ENCODE measurements at regions not wholly inside any gene's neighbourhood (a gene's known extent, or its start where the extent isn't known, plus 50 kb on each side); places are given as distances from the start of the nearest gene placed in this dataset.

DNA sequence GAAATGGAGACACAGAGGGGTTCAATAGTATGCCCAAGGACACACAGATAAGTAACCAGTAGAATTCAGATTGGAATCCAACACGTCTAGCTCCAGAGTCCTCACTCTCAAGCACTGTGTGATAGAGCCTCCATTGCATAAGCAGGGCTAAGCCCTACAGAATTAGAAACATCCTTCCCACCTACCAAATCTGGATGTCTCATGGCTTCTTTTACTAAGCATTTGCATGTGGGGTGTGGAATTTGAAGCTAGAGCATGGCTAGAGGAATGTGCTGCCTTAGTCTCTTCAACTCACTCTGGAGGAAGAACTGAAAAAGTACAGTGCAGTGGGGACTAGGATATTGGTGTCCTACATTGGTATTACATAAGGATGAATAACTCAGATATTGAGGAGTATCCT is 119.4 kb downstream of the MFAP3L start:
- Mint-ChIP-seq H3K27me3 (ENCODE audit: insufficient read depth, unreplicated experiment) (peaks cover 11% of the 10 kb centered on the region), H3K4me3 (ENCODE audit: unreplicated experiment) (no peak overlapping the region), H3K36me3 (ENCODE audit: insufficient read depth, unreplicated experiment) (no peaks in the 10 kb centered on the region), H3K4me1 (ENCODE audit: low read depth, unreplicated experiment) (no peaks in the 10 kb centered on the region), H3K9me3 (ENCODE audit: unreplicated experiment) (no peaks in the 10 kb centered on the region), H3K27ac (ENCODE audit: unreplicated experiment) (no peak overlapping the region)
- ChIA-PET POLR2A (no interaction called here), CTCF (no interaction called here)
- no peaks in the 10 kb centered on the region for H3K36me3 ChIP-seq (ENCODE audit: control insufficient read depth, insufficient read depth, low read length)
- no peak for DNase-seq
- no peak overlapping the region for H3K4me3 ChIP-seq (ENCODE audit: low read depth, low read length)
- H3K9me3 ChIP-seq: no peaks in the 10 kb centered on the region
- H3K27me3 ChIP-seq (replicated peaks; ENCODE audit: control insufficient read depth, insufficient read depth, low read length): no peaks in the 10 kb centered on the region
- no TSS peak for BruUV-seq (replicated peaks)
- intact Hi-C loops (cut with micrococcal nuclease; ENCODE audit: unreplicated experiment): loop anchor here (5.0 kb wide), 1 partner anchor 60 kb away; no protein-coding TSS in a partner anchor
- TF ChIP-seq, protein P1, sequence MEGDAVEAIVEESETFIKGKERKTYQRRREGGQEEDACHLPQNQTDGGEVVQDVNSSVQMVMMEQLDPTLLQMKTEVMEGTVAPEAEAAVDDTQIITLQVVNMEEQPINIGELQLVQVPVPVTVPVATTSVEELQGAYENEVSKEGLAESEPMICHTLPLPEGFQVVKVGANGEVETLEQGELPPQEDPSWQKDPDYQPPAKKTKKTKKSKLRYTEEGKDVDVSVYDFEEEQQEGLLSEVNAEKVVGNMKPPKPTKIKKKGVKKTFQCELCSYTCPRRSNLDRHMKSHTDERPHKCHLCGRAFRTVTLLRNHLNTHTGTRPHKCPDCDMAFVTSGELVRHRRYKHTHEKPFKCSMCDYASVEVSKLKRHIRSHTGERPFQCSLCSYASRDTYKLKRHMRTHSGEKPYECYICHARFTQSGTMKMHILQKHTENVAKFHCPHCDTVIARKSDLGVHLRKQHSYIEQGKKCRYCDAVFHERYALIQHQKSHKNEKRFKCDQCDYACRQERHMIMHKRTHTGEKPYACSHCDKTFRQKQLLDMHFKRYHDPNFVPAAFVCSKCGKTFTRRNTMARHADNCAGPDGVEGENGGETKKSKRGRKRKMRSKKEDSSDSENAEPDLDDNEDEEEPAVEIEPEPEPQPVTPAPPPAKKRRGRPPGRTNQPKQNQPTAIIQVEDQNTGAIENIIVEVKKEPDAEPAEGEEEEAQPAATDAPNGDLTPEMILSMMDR (IDR thresholded peaks at IDR 0.05; ENCODE audit: insufficient read depth in 1 of 2, low read depth in 1 of 2, low read length in 1 of 2, severe bottlenecking in 1 of 2, unreplicated experiment in 1 of 2): no peak
- no peaks in the 10 kb centered on the region for H3K4me1 ChIP-seq

DNA sequence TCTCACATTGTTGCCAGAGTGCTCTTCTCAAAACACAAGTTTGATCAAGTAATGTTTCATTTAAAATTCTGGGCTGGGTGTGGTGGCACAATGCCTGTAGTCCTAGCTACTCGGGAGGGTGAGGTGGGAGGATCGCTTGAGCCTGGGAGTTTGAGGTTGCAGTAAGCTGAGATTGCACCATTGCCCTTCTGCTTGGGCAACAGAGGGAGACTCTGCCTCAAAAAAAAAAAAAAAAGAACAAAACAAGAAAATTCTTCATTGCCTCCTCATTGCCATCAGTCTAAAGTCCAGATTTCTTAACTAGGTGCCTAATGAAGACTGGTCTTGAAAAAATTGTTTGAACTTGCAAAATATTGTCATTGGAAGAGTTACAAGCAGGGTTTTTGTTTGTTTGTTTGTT is 120.1 kb downstream of the MFAP3L start:
- H3K36me3 Mint-ChIP-seq (ENCODE audit: insufficient read depth, unreplicated experiment): no peaks in the 10 kb centered on the region
- no TSS peak for BruUV-seq (replicated peaks)
- no peaks in the 10 kb centered on the region for H3K27me3 ChIP-seq (replicated peaks; ENCODE audit: control insufficient read depth, insufficient read depth, low read length)
- TF ChIP-seq, protein P1 (IDR thresholded peaks at IDR 0.05; ENCODE audit: insufficient read depth in 1 of 2, low read depth in 1 of 2, low read length in 1 of 2, severe bottlenecking in 1 of 2, unreplicated experiment in 1 of 2): no peak
- intact Hi-C loops (cut with micrococcal nuclease; ENCODE audit: unreplicated experiment): loop anchor here (5.0 kb wide), 1 partner anchor 61 kb away; no protein-coding TSS in a partner anchor
- no peaks in the 10 kb centered on the region for H3K4me1 Mint-ChIP-seq (ENCODE audit: low read depth, unreplicated experiment)
- no peaks in the 10 kb centered on the region for H3K9me3 Mint-ChIP-seq (ENCODE audit: unreplicated experiment)
- POLR2A ChIA-PET: no interaction called here
- no peaks in the 10 kb centered on the region for H3K4me1 ChIP-seq
- no peak overlapping the region for H3K27ac Mint-ChIP-seq (ENCODE audit: unreplicated experiment)
- CTCF ChIA-PET: interaction anchor here (0.7 kb wide), 1 partner anchor 116 kb away, joined by 3 read pairs; no protein-coding TSS in a partner anchor
- no peak overlapping the region for H3K4me3 ChIP-seq (ENCODE audit: low read depth, low read length)
- H3K27me3 Mint-ChIP-seq (ENCODE audit: insufficient read depth, unreplicated experiment): peaks cover 11% of the 10 kb centered on the region
- no peaks in the 10 kb centered on the region for H3K36me3 ChIP-seq (ENCODE audit: control insufficient read depth, insufficient read depth, low read length)
- H3K9me3 ChIP-seq: no peaks in the 10 kb centered on the region
- no peak overlapping the region for H3K4me3 Mint-ChIP-seq (ENCODE audit: unreplicated experiment)
- peak in 1 of 2 experiments; percentile 22 for DNase-seq

DNA sequence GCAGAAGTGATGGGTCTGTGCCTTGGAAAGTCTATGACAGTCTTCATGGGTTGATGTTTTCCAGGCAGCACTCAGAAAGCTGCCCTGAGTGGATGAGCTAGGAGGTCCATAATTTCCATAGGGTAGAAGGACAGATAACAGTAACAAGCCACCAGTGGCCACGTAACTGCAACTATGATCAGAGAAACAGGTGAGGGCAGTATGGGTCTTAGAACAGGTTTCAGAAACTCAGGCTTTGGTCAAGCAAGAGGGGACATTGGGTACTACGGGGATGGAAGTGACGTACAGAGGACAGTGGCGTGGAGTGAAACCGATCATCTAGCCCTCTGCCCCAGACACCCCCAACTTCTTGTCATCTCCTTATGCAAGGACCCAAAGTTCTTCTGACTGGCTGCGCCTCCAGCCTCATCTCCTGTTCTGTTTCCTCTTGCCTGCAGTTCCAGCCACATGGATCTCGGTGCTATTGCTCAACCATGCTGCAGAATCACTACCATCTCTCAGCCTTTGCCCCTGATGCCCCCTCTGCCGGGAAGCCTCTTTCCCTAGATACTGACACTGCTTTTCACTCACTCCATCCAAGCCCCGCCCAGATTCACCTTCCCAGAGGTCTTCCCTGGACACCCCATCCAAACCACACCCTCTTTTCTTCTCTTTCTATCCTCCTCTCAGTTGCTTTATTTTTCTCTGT is 123.4 kb downstream of the MFAP3L start:
- no peak overlapping the region for H3K4me3 Mint-ChIP-seq (ENCODE audit: unreplicated experiment)
- peaks cover 11% of the 10 kb centered on the region for H3K27me3 Mint-ChIP-seq (ENCODE audit: insufficient read depth, unreplicated experiment)
- Histone ChIP-seq H3K36me3 (ENCODE audit: control insufficient read depth, insufficient read depth, low read length) (no peaks in the 10 kb centered on the region), H3K27me3 (replicated peaks; ENCODE audit: control insufficient read depth, insufficient read depth, low read length) (no peaks in the 10 kb centered on the region), H3K4me1 (no peaks in the 10 kb centered on the region), H3K9me3 (no peaks in the 10 kb centered on the region), H3K4me3 (ENCODE audit: low read depth, low read length) (no peak overlapping the region)
- H3K36me3 Mint-ChIP-seq (ENCODE audit: insufficient read depth, unreplicated experiment): no peaks in the 10 kb centered on the region
- CTCF ChIA-PET: no interaction called here
- peak in 1 of 2 experiments; percentile 22 for DNase-seq
- POLR2A ChIA-PET: no interaction called here
- no TSS peak for BruUV-seq (replicated peaks)
- H3K4me1 Mint-ChIP-seq (ENCODE audit: low read depth, unreplicated experiment): no peaks in the 10 kb centered on the region
- no peak overlapping the region for H3K27ac Mint-ChIP-seq (ENCODE audit: unreplicated experiment)
- intact Hi-C loops (cut with micrococcal nuclease; ENCODE audit: unreplicated experiment): loop anchor here (1.0 to 2.0 kb wide), 3 partner anchors 124 to 187 kb away; partner anchors contain the start of gene MFAP3L
- TF ChIP-seq, protein P1 (IDR thresholded peaks at IDR 0.05; ENCODE audit: insufficient read depth in 1 of 2, low read depth in 1 of 2, low read length in 1 of 2, severe bottlenecking in 1 of 2, unreplicated experiment in 1 of 2): peak in 1 of 2 experiments; percentile 8
- H3K9me3 Mint-ChIP-seq (ENCODE audit: unreplicated experiment): peaks cover 10% of the 10 kb centered on the region

Data from Caco-2 (cell line).